ENCODE measurements at regions not wholly inside any gene's neighbourhood (a gene's known extent, or its start where the extent isn't known, plus 50 kb on each side); places are given as distances from the start of the nearest gene placed in this dataset.

GRCh38 chrX:12042615-12043014 lies 95.7 kb upstream of the FRMPD4 start:
- ChIA-PET POLR2A (no interaction called here), CTCF (interaction anchor here (1.4 kb wide), 1 partner anchor 10 kb away, joined by 3 read pairs; no protein-coding TSS in a partner anchor)
- no peaks in the 10 kb centered on the region for H3K9me3 ChIP-seq (replicated peaks; ENCODE audit: control insufficient read depth, insufficient read depth, low read length)
- no peaks in the 10 kb centered on the region for H3K36me3 ChIP-seq (ENCODE audit: control insufficient read depth in 2 of 2, extremely low read depth in 1 of 2, insufficient read depth in 2 of 2, low read length in 2 of 2)
- no peak overlapping the region for H3K4me3 ChIP-seq (replicated peaks in 1 of 3; ENCODE audit: insufficient read depth in 1 of 3, low read depth in 1 of 3, low read length in 3 of 3)
- BruUV-seq (replicated peaks), result no TSS peak
- H2AFZ ChIP-seq (ENCODE audit: low read depth, low read length), result no peak overlapping the region
- intact Hi-C loops (cut with micrococcal nuclease) (no loop called here), dilution Hi-C loops (cut with MboI; ENCODE audit: extremely low pct_ligation_motif_present, low sequenced_read_pairs) (no loop called here)
- no peak overlapping the region for H3K4me2 ChIP-seq (ENCODE audit: insufficient read depth, low read length)
- no peaks in the 10 kb centered on the region for H4K20me1 ChIP-seq (replicated peaks; ENCODE audit: control insufficient read depth, extremely low read depth, insufficient read depth, low read length)
- no peaks in the 10 kb centered on the region for H3K79me2 ChIP-seq (ENCODE audit: control insufficient read depth, insufficient read depth, low read length)
- no peak overlapping the region for H3K9ac ChIP-seq (replicated peaks; ENCODE audit: extremely low read depth, insufficient read depth, low read length)
- peaks cover 0 to 2% of the 10 kb centered on the region in 2 experiments for H3K27me3 ChIP-seq (ENCODE audit: control insufficient read depth in 2 of 2, insufficient read depth in 2 of 2, low read length in 2 of 2)
- DNase-seq (ENCODE audit: low read depth, low spot score), result no peak
- H3K4me1 ChIP-seq (ENCODE audit: control insufficient read depth, extremely low read depth, insufficient read depth, low read length), result no peaks in the 10 kb centered on the region
- no peaks in the 10 kb centered on the region for H3K9me1 ChIP-seq (replicated peaks; ENCODE audit: control insufficient read depth, extremely low read depth, insufficient read depth, low read length)
- FAIRE-seq, result no peak
- H3K27ac ChIP-seq (ENCODE audit: insufficient read depth, low read depth, low read length), result no peak overlapping the region
- TF ChIP-seq FOS (IDR thresholded peaks at IDR 0.05; ENCODE audit: borderline replicate concordance, insufficient read depth, low read length) (no peak), POLR2AphosphoS5 (IDR thresholded peaks at IDR 0.05; ENCODE audit: insufficient read depth, low read depth, low read length) (no peak), JUN (IDR thresholded peaks at IDR 0.05; ENCODE audit: borderline replicate concordance, insufficient read depth, insufficient read length, low read depth) (no peak), EZH2 (IDR thresholded peaks at IDR 0.05; ENCODE audit: borderline replicate concordance, low read depth, low read length, severe bottlenecking) (no peak), MYC (IDR thresholded peaks at IDR 0.05; ENCODE audit: low read depth, low read length) (no peak), MAX (IDR thresholded peaks at IDR 0.05; ENCODE audit: insufficient read depth, insufficient read length) (no peak), GATA2 (IDR thresholded peaks at IDR 0.05; ENCODE audit: insufficient read depth, insufficient read length, low read depth, low read length) (no peak), CTCF (IDR thresholded peaks at IDR 0.05; ENCODE audit: extremely low read depth in 1 of 2, insufficient read depth in 1 of 2, low read depth in 1 of 2, low read length in 2 of 2) (no peak), POLR2A (IDR thresholded peaks at IDR 0.05; ENCODE audit: low read depth, low read length) (no peak)
